ENCODE measurements at regions not wholly inside any gene's neighbourhood (a gene's known extent, or its start where the extent isn't known, plus 50 kb on each side); places are given as distances from the start of the nearest gene placed in this dataset.

DNA sequence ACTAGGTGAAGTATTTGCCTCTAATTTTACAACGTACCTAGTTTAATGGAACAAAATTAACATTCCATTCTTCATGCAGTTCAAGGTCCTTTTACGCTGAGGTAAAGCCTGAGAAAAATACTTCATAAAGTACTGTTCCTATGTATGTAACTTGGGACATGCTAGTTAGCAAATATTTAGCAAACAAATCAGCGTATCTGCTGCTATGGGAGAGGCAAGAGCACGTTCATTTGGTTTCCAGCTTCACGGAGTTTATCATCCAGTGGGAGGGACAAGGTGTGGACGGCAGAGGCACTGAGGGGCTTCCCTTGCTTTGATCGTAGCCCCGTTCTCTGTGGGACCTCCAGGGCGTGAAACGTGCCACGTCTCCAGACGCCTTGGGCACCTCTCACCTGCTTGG is 248.8 kb downstream of the IRS2 start:
- DNase-seq (ENCODE audit: low read depth in 2 of 3, low spot score in 2 of 3) = no peak

DNA sequence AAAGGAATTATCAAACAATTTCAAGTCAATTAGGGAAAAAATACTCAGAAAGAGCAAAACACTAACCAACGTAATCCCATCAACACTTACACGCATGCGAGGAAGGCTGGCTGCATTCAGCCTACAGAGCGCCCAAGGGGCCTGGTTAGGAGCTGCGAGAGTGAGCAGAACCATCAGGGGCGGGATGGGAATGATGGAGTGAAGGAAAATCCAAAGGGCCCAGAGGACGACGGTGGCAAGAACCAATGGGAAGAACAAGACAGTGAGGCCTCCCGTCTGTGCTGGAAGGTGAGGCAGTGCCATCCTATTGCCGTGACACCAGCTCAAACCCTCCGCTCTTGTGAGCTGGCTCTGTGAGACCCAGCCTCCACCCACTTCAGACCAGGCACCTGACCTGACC is 253.0 kb downstream of the IRS2 start:
- DNase-seq (ENCODE audit: low read depth in 2 of 3, low spot score in 2 of 3) = no peak

DNA sequence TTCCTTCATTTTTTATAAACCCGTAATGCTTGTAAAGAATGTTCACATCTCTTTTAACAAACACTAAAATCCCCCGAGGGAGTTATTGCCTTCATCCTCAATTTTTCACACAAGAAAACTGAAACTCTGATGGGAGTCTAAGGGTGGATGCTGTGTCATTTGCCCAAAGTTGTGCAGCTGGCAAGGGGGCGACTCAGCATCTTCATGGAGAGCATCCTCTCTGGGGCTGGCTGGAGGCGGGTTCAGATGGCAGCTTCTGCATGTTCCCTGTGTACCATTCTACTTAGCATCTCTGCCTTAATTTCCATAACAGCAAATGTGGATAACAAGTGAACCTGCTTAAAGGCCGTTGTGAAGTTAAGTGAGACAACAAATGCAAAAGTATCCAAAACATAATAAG is 256.4 kb downstream of the IRS2 start:
- DNase-seq (ENCODE audit: low read depth in 2 of 3, low spot score in 2 of 3) = no peak

DNA sequence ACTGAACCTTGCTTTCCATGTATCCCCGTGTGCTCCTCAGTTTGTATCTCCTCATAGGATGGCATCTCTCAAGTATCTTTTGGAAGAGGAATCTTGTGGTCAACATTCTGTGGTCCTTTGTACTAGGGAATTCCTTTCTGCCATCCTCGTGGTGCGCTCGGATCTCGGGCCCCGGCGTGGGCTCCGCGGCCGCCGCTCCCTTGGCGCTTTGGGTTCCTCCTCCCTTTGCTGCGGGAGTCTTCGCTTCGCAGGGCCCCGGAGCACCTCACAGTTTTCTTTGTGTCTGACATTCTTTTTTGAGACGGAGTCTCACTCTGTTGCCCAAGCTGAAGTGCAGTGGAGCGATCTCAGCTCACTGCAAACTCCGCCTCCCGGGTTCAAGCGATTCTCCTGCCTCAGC is 264.7 kb downstream of the IRS2 start:
- no peak for DNase-seq (ENCODE audit: low read depth in 2 of 3, low spot score in 2 of 3)

DNA sequence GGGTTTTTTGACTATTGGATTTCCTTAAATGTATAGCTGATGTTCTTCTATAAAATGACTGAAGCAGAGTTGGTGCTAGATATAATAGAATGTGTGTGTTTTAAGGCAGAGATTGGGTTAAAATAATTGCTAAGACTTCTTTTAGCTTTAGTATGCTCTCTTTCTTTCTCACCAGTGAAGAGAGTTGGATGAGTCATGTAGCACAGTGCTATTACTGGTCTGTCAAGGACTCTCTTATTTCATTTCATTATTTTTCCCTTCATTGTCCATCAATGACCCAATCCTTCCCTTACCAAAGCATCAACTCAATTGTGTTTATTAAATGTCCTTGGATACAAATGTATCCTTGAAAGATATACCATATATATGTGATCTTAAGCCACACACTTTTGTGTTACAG is 268.9 kb downstream of the IRS2 start:
- DNase-seq (ENCODE audit: low read depth in 2 of 3, low spot score in 2 of 3) = no peak

DNA sequence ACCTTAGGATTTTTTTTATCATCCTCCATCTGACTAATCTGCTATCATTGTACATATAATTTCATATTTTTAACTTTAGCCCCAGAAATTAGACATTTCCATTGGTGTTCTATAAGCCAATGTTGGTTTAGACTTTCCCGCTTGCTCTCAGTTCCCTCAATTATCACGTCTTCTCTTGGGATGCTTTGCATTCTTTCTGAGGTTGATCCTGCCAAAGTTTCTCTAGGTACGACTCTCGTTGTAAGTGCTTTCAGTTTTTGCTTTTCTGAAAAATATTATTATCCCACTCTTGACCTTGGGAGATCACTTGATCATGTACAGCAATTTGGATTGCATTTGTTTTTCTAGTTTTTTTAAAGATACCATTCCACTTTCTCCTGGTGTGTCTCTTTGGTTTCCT is 270.2 kb downstream of the IRS2 start:
- no peak for DNase-seq (ENCODE audit: low read depth in 2 of 3, low spot score in 2 of 3)

DNA sequence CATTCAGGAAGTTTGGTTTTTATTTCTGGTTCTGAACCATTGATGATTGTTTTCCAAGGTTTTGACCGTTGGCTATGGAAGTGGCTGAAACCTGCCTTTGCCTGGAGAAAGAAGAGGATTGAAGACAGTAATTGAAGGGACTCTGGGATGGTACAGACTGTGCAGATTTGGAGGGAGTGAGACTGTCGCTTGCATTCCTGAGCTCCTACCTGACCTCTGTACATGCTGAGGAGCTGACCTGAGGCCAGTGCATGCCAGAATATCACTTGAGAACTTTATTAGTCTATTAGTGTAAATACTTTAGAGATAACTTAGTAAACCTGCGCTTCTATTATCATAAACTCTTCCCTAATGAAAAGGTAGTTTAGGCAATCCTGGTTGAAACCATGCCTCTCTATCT is 276.4 kb downstream of the IRS2 start:
- DNase-seq (ENCODE audit: low read depth in 2 of 3, low spot score in 2 of 3) = no peak

DNA sequence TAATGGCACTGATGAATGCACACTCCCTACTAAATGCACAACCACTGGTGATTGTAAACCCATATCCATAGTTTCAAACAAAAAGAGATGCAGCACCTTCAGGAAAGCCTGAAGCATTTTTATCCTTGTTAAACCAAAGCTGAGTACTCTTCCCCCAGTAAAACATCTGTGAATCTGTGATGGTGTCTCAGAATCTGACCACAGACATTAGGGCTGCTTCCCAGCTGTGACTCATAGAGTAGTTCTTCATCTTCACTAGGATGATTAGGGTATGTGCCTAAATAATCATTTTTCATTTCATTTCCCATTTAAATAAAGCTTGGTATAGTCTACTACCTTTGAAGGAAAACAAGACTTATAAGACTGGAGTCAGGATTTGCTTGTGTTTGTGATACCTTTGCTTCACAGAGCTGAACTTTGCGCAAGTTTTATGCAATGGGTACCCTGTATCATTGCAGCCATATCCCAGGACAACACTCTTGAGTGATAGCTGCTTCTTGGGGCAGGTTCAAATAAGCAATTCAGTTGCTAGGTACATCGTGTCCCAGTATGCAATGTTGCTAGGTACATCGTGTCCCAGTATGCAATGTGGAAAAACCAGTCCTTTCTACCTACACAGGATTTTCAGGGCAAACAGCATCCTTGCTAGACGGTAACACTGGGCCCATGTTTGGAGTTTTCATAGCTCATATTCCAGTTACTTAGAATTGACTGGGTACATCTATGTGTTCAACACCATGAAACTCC is 277.1 kb downstream of the IRS2 start:
- DNase-seq (ENCODE audit: low read depth in 2 of 3, low spot score in 2 of 3) = no peak

DNA sequence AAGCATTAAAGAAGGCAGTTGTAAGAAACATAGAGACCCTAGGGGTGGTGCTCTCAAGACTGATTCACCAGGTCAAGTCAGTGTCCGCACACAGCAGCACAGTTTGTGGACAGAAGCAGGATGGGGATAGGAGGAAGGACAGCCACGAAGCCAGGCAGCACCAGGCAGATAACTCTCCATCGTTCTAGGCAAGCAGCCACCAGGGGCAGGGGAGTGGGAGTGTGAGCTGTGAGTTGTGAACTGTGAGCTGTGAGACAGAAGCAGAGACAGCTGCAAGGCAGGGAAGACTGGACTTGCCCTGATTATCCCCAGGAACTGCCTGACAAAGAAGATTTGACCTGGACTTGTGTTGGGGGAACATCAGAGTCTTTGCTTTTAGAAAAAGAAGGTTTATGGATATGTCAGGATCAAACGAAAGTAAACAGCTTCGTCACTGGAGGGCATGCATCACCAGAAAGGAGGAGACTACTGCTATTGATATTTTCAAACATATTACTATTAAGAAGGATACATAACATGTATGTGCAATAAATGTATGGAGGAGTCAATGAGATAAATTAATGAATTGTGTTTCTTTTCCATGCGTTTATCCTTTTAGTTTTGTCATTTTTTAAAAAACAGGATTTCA is 286.1 kb downstream of the IRS2 start:
- DNase-seq (ENCODE audit: low read depth in 2 of 3, low spot score in 2 of 3) = no peak

DNA sequence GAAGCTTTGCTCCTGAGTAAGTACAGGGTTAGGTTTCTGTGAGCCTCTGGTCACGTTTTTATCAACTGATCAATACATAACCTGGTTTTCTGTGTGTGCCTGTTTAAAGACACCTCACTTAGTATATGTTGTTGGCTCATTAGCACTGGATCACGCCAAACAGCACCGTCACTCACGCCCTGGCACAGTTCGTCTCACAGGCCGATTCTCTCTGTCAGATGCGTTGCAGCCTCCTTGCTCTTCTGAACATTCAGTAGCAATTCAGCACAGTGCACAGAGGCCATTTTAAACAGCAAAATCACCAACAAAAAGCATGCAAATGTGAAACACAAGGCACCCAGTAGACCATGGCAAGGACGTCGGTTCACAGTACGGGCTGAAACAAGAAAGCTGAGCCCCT is 288.5 kb downstream of the IRS2 start:
- DNase-seq (ENCODE audit: low read depth in 2 of 3, low spot score in 2 of 3) = no peak

DNA sequence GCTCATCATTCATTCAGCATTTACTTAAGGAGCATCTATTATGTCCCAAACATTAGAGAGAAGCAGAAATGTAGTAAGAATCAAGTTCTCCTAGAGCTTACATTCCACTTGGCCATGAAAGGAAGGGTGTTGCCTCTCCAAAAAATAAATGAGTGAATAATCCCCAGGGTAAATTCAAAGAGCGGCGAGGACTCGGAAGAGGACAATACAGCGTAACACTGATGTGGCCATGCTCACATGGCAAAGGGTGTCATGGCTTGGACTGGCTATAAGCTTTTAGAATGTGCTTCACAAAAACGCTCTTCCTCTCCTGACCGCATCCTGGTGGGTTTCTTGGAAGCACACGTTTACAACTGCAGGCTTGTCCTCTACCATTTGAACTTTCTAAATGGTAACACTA is 290.2 kb downstream of the IRS2 start:
- no peak for DNase-seq (ENCODE audit: low read depth in 2 of 3, low spot score in 2 of 3)

DNA sequence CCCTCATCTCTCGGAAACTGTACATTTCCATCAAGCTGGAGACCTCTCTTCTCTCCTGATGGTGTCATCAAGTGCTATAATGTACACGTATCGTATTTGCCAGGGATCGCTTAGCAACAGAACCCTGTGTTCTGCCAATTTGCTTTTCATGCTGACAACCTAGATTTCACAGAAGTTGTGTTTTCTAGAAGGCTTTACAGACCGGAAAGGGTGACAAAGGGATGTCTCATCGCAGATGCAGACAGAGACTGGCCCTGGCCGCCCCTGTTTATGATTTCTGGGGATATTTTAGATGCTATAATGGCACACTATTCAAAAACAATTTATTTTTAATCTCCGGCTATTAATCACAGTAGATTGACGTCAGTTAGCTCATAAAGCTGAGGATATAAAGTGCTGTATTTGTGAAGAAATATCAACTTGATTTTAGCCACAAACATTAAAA is 291.4 kb downstream of the IRS2 start:
- DNase-seq (ENCODE audit: low read depth in 2 of 3, low spot score in 2 of 3) = no peak

DNA sequence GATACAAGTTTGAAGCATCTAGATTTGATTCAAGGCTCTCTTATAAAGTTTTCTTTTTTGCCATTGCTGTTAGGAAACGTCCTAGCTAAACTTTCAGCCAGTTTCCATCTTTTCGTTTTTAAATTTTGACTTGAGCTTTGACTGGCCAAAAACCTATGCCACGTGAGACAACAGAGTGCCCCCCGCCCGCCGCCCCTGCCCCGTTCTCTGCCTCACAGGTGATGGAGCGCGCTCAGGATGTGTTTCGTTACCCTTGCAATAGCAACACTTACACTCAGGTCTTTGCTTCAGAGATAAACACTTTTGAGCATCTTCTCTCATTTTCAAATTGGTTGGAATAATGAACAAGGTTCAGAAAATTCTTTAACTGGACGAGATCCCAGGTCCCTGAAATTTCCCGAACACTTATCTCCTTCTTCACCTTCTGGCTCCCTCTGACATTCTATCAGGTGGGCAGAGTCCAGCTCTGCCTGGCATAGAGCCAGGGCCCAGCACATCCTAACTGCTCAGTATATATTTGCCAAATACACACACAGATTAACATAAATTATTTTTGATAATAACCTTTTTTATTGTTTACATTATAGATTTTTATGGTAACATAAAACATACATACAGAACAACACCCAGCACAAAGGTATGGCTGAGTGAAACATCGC is 301.1 kb downstream of the IRS2 start:
- no peak for DNase-seq (ENCODE audit: low read depth in 2 of 3, low spot score in 2 of 3)

DNA sequence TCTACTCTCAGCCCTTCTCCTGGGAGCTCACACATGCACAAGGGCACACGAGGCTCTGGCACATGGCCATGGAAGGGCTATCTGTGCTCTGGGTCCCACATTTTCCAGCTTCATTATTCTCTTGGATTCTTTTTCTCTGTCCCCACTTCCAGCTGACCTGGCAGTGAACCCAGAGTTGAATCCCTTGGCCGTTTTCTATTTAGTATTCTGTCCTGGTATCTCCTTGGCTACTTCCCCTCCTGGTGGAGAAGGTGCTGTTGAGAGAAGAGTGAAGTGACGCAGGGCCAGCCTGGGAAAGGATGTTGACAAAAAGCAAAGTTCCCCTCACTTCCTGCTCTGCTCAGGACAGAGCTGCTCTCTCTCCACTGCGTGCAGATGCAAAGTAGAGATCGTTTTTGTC is 303.1 kb downstream of the IRS2 start:
- no peak for DNase-seq (ENCODE audit: low read depth in 2 of 3, low spot score in 2 of 3)

DNA sequence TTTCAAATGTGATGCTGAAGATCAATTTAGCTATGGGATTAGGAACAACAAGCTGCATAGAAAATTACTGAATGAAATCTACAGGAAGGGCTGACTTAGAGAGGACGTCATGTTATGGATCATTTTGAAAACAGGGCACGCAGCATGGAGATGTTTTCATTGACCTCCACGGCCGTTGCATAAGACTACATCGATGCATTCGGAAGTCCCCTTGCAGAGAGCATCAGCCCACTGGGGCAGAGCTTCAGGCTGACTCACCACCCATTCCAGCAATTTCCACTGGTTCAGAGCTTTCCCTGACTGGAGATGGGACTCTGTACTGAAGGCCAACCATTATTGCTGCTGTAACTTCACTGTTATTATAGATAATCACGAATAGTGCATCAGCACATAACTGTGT is 305.3 kb downstream of the IRS2 start:
- no peak for DNase-seq (ENCODE audit: low read depth in 2 of 3, low spot score in 2 of 3)

DNA sequence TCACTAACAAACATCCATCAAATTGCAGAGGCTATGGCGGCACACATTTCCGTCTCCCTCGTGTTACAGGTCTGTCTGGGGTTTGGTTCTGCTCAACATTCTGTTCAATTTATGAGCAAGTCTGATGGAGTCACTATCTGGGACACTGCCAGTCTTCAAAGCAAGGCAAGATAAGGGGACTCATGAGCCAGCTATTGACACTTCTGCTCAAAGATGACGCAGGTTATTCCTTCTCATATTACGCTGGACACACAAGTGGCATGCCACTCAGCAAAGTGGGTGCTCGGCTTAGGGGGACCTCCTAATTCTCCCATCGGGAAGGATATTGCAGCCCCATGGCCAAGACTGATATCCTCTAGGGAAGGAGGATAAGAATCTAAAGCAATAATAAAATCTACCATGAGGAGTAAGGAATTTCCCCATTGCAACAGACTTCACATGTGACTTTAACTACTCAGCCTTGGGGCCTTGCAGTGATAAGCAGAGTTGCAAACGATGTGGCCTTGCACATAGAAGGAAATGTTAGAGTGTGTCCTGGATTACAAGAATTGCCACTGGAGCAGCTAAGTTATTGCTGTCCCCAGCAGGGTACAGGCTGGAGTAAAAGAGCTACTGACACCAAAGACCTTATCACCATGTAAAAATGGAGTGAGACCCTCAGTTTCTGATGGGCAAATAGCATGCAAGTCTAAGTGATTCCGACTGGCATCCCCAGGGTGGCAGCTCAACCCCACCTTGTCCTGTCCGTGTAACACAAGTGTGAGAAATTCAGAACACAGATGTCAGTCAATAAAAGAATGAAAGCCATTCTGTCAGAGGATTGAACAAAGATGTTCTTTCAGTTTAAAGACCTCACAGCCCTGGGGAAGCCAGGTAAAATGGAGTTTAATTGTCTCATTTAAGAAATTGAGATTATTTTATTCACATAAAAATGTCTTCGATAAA is 306.1 kb downstream of the IRS2 start:
- DNase-seq (ENCODE audit: low read depth in 2 of 3, low spot score in 2 of 3) = no peak

DNA sequence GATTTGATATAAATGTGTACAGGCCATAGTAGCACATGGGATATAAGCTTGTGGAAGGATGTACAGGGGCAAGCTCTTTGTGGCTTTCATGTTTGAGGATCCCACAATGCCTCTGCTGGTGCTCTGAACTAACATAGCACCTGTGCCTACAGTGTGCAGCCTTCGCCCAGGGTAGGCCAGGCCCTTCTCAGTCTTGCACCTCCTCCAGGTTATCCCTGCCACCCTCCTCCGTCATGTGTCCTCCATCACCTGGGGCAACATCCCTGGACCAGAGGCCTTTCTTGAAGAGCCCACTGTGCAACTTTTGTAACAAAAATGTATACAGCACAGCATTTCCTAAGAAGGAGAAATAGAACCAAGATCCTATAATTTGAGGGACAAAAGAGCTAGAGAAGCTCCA is 306.8 kb downstream of the IRS2 start:
- DNase-seq (ENCODE audit: low read depth in 2 of 3, low spot score in 2 of 3) = no peak

DNA sequence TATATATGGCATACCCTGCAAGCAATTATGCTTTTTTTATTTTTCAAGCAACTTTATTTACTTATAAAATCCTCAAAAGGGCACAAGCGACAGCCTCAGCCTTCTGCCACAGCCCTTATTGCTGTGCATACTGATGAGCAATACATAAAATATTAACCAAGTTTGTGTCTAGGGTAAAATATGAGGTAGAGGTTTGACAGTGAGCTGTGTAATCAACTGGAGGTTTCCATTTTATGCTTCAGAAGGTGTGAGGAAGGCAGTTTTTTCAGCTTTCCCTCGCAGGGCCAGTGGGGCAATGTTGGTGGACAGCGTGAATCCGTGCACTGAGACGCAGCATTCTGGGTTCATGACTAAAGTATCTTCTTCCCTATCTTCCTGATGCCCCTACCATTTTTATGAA is 310.4 kb downstream of the IRS2 start:
- DNase-seq (ENCODE audit: low read depth in 2 of 3, low spot score in 2 of 3) = no peak

DNA sequence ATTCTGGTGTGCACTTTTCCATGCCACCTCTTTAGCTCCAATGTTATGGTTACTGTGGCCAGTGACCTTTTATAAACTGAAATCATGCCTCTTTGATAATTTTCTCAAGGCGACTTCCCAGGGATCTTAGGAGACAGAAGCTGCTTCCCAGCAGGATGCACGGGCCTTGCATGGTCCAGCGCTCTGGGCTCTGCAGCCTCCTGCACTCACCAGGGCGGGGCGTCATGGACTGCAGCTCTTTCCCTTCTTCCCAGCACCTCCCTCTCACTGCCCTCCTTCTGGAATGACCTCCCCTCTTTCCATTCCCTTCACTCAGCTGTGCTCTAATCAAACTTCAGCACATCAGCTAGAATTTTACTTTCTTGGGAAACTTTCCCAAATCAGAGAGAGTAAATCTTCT is 318.3 kb downstream of the IRS2 start:
- DNase-seq (ENCODE audit: low read depth in 2 of 3, low spot score in 2 of 3) = no peak

DNA sequence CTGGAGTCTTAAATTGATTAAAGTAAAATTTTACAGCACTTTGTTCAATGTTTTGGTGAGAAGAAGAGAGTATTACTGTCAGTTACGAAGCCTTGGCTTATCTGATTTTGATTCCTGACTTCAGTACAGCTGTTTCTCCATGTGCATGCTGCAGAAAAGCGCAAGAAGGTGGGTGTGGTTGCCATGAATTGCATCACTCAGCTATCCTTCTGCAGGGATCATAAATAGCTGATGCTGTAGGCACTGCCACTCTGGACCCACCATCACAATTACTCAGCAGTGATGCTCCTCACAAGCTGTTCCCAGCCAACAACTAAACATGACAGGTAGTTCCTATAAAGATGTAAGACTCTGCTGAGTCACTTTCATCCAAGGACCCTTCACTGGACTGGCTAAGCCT is 321.2 kb downstream of the IRS2 start:
- no peak for DNase-seq (ENCODE audit: low read depth in 2 of 3, low spot score in 2 of 3)

Measured in hematopoietic multipotent progenitor cell (in vitro differentiated cells).